HepG2 (cell line): ENCODE measurements at regions not wholly inside any gene's neighbourhood (a gene's known extent, or its start where the extent isn't known, plus 50 kb on each side); places are given as distances from the start of the nearest gene placed in this dataset.

Experiments
- ATAC-seq: fragments of 200-7000 bp; cut with Tn5 transposase; 3 replicates; pipeline ENCODE4 v1.9.1; 2020; ENCODE audit warnings: mild to moderate bottlenecking, moderate library complexity
- BruUV-seq: library from RNA; stranded (reverse); fragments of 400-500 nt; replicated peaks from 2 replicates; lab custom pipeline; 2021; lab: Mats Ljungman, UMichigan
- CTCF ChIA-PET: fragments of 300-600 bp; formaldehyde crosslinking; extraction: SDS; loops from one replicate; lab custom pipeline; 2021; ENCODE audit warnings: low total read pairs, inconsistent platforms, low intra/inter-chr PET ratio; lab: Yijun Ruan, JAX
- POLR2A ChIA-PET: fragments of 350-600 bp; sonication (Branson Sonifier 250); formaldehyde crosslinking; loops from one replicate; lab custom pipeline; 2020; ENCODE audit warnings: antibody characterized with exemption, inconsistent platforms; lab: Yijun Ruan, JAX
- DNase-seq: peaks from one replicate; pipeline ENCODE4 v3.0.0-alpha.2; 2015; ENCODE audit warnings: low spot score
- FAIRE-seq: peaks from 3 replicates; lab custom pipeline; 2011; peaks lifted over from hg19 to GRCh38; lab: Jason Lieb, UNC
- H2AFZ ChIP-seq: one replicate; pipeline ENCODE4 v1.6.1; 2011; ENCODE audit warnings: low read length, inconsistent platforms
- H3K27ac ChIP-seq: fragments of 300-600 bp; 3 replicates; pipeline ENCODE4 v1.8.0; 2011; ENCODE audit warnings: mixed run types, mild to moderate bottlenecking, mixed read lengths, low read length, inconsistent platforms; ENCODE audit not compliant: insufficient read depth; ENCODE audit errors: extremely low read length
- H3K27me3 ChIP-seq, 2 experiments: fragments of 200-600 bp in 1 of 2; 2 replicates in 1 of 2; 3 replicates in 1 of 2; pipeline versions ENCODE4 v1.6.0 to v1.8.0; 2011; ENCODE audit warnings: low read length in 2 of 2, mild to moderate bottlenecking in 2 of 2, moderate library complexity in 2 of 2, inconsistent platforms in 1 of 2; ENCODE audit not compliant: insufficient read depth in 2 of 2, control insufficient read depth in 1 of 2
- H3K36me3 ChIP-seq, 2 experiments: fragments of 200-600 bp in 1 of 2; replicated peaks in 1 of 2; 2 replicates in 1 of 2; 3 replicates in 1 of 2; pipeline versions ENCODE4 v1.5.1 to v1.8.0; 2011; ENCODE audit warnings: low read length in 2 of 2, inconsistent platforms in 1 of 2; ENCODE audit not compliant: insufficient read depth in 2 of 2, control insufficient read depth in 1 of 2
- H3K4me1 ChIP-seq: 2 replicates; pipeline ENCODE4 v1.5.1; 2012; ENCODE audit warnings: low read length, inconsistent platforms; ENCODE audit not compliant: insufficient read depth
- H3K4me2 ChIP-seq: 2 replicates; pipeline ENCODE4 v1.6.0; 2011; ENCODE audit warnings: low read depth, low read length, inconsistent platforms
- H3K4me3 ChIP-seq, 3 experiments: fragments of 200-600 bp in 1 of 3; sonication (generic), shearing (Covaris generic) in 1 of 3; replicated peaks in 1 of 3; 2 replicates each; pipeline ENCODE4 v1.5.1; 2011 to 2016; ENCODE audit warnings: low read length in 3 of 3, inconsistent platforms in 2 of 3, low read depth in 2 of 3, mild to moderate bottlenecking in 2 of 3, control low read depth in 1 of 3, mixed read lengths in 1 of 3; ENCODE audit not compliant: insufficient read depth in 1 of 3
- H3K79me2 ChIP-seq: one replicate; pipeline ENCODE4 v1.6.1; 2011; ENCODE audit warnings: low read length, inconsistent platforms; ENCODE audit not compliant: insufficient read depth
- H3K9ac ChIP-seq: 2 replicates; pipeline ENCODE4 v1.6.0; 2011; ENCODE audit warnings: mild to moderate bottlenecking, low read depth, low read length, inconsistent platforms; ENCODE audit not compliant: insufficient read depth
- H3K9me3 ChIP-seq: 2 replicates; pipeline ENCODE4 v1.5.1; 2012; ENCODE audit warnings: mild to moderate bottlenecking, low read length
- H4K20me1 ChIP-seq: 2 replicates; pipeline ENCODE4 v1.6.0; 2011; ENCODE audit warnings: inconsistent platforms, mild to moderate bottlenecking, low read length, moderate library complexity; ENCODE audit not compliant: insufficient read depth
- CHD4 ChIP-seq: fragments of 200-600 bp; sonication (generic); IDR thresholded peaks from 2 replicates; pipeline ENCODE4 v1.7.0; 2017; ENCODE audit warnings: mild to moderate bottlenecking, low read length, borderline replicate concordance
- DMAP1 ChIP-seq: IDR thresholded peaks from 2 replicates; pipeline ENCODE4 v1.6.1; 2016
- EP300 ChIP-seq, 3 experiments: sonication (generic) in 1 of 3; formaldehyde crosslinking in 1 of 3; IDR thresholded peaks; 2 replicates each; pipeline versions ENCODE4 v1.5.1 to v1.6.1; 2011 to 2020; ENCODE audit warnings: low read depth in 2 of 3, low read length in 2 of 3, borderline replicate concordance in 1 of 3, improper control_type of control experiment in 1 of 3, mild to moderate bottlenecking in 1 of 3, missing genetic modification reagents in 1 of 3, moderate library complexity in 1 of 3
- FOXJ3 ChIP-seq: sonication (generic); formaldehyde crosslinking; IDR thresholded peaks from 2 replicates; pipeline ENCODE4 v1.4.0; 2020; ENCODE audit warnings: missing genetic modification reagents, mild to moderate bottlenecking, borderline replicate concordance
- HMGXB3 ChIP-seq: sonication (generic); formaldehyde crosslinking; IDR thresholded peaks from 2 replicates; pipeline ENCODE4 v1.4.0; 2020; ENCODE audit warnings: missing genetic modification reagents, borderline replicate concordance
- MAFG ChIP-seq: sonication (generic); formaldehyde crosslinking; IDR thresholded peaks from 2 replicates; pipeline ENCODE4 v1.5.1; 2020; ENCODE audit warnings: mild to moderate bottlenecking, missing genetic modification reagents
- MIER2 ChIP-seq: IDR thresholded peaks from 2 replicates; pipeline ENCODE4 v1.6.1; 2016; ENCODE audit warnings: missing biosample characterization, missing genetic modification reagents
- NFYC ChIP-seq: IDR thresholded peaks from 2 replicates; pipeline ENCODE4 v1.6.1; 2016; ENCODE audit warnings: missing genetic modification reagents, missing compliant biosample characterization
- PHF8 ChIP-seq: sonication (generic); formaldehyde crosslinking; IDR thresholded peaks from 2 replicates; pipeline ENCODE4 v1.5.0; 2020; ENCODE audit warnings: missing genetic modification reagents
- SRF ChIP-seq: IDR thresholded peaks from 2 replicates; pipeline ENCODE4 v1.6.1; 2011; ENCODE audit warnings: mild to moderate bottlenecking, low read depth, low read length, moderate library complexity
- XBP1 ChIP-seq: sonication (generic); formaldehyde crosslinking; IDR thresholded peaks from 2 replicates; pipeline ENCODE4 v1.5.0; 2020; ENCODE audit warnings: missing genetic modification reagents
- ZMAT3 ChIP-seq: sonication (generic); formaldehyde crosslinking; conservative IDR thresholded peaks from 2 replicates; pipeline ENCODE4 v1.7.0; 2021; ENCODE audit warnings: missing genetic modification reagents
- ZNF207 ChIP-seq: fragments of 450-650 bp; IDR thresholded peaks from 2 replicates; pipeline ENCODE4 v1.6.1; 2016; ENCODE audit warnings: antibody characterized with exemption, borderline replicate concordance
- ZNF232 ChIP-seq: sonication (generic); formaldehyde crosslinking; IDR thresholded peaks from 2 replicates; pipeline ENCODE4 v1.4.0; 2020; ENCODE audit warnings: missing genetic modification reagents, borderline replicate concordance
- ZNF878 ChIP-seq: sonication (generic); formaldehyde crosslinking; IDR thresholded peaks from 2 replicates; pipeline ENCODE4 v1.8.1; 2023; ENCODE audit warnings: mild to moderate bottlenecking, missing genetic modification reagents, moderate library complexity
- WGBS: methylation state at CpG from one replicate; pipeline ENCODE4 v1.1.6; 2017; ENCODE audit warnings: low lambda C conversion rate; 5-methylcytosine and 5-hydroxymethylcytosine counted together
- in situ Hi-C: cut with HindIII; loops from 2 replicates; pipeline ENCODE4 v1.10.0; 2017; ENCODE audit warnings: low pct_unique_long_range_greater_than_20kb; ENCODE audit not compliant: extremely low pct_ligation_motif_present
- intact Hi-C: fragments of 100-400 bp; cut with micrococcal nuclease; formaldehyde crosslinking; loops from one replicate; pipeline ENCODE4 v1.10.0; 2022; ENCODE audit not compliant: unreplicated experiment

- intact Hi-C loops: no loop called here
- no peaks in the 10 kb centered on the region for H3K79me2 ChIP-seq
- H2AFZ ChIP-seq: no peak overlapping the region
- H3K4me2 ChIP-seq: no peak overlapping the region
- FAIRE-seq (no peak), DNase-seq (no peak), ATAC-seq (no peak)
- ChIA-PET POLR2A (no interaction called here), CTCF (no interaction called here)
- 86% methylated on average over 1 of the region's 1 CpG for WGBS
- H3K4me3 ChIP-seq: no peak overlapping the region
- no peaks in the 10 kb centered on the region for H4K20me1 ChIP-seq
- BruUV-seq: no TSS peak
- H3K9ac ChIP-seq: no peak overlapping the region
- H3K4me1 ChIP-seq: no peaks in the 10 kb centered on the region
- TF ChIP-seq XBP1 (no peak), NFYC (CRISPR knock-in tag) (no peak), SRF (no peak), PHF8 (CRISPR knock-in tag) (no peak), ZNF878 (no peak), HMGXB3 (CRISPR knock-in tag) (no peak), ZNF207 (no peak), DMAP1 (CRISPR knock-in tag) (no peak), MAFG (CRISPR knock-in tag) (no peak), FOXJ3 (CRISPR knock-in tag) (no peak), MIER2 (CRISPR knock-in tag) (no peak), ZMAT3 (no peak), EP300 (IDR thresholded peaks at IDR 0.05; ENCODE audit: low read depth in 2 of 2, low read length in 2 of 2) (no peak), EP300 (CRISPR knock-in tag; IDR thresholded peaks at IDR 0.05; ENCODE audit: borderline replicate concordance) (no peak), ZNF232 (CRISPR knock-in tag) (no peak), CHD4 (no peak)
- in situ Hi-C loops: no loop called here
- no peak overlapping the region for H3K27ac ChIP-seq
- H3K27me3 ChIP-seq: no peaks in the 10 kb centered on the region
- no peaks in the 10 kb centered on the region for H3K9me3 ChIP-seq
- H3K36me3 ChIP-seq: no peaks in the 10 kb centered on the region
These were observed 133.8 kb upstream of the TRPC6 start for GRCh38 chr11:101717619-101718018.
